ENCODE measurements at regions not wholly inside any gene's neighbourhood (a gene's known extent, or its start where the extent isn't known, plus 50 kb on each side); places are given as distances from the start of the nearest gene placed in this dataset.

GRCh38 chr9:17865881-17866280, 287.0 kb downstream of the SH3GL2 start:
- no peaks in the 10 kb centered on the region for H3K9me2 ChIP-seq (replicated peaks; ENCODE audit: insufficient read depth, low read length)
- H3K27me3 ChIP-seq (ENCODE audit: low read length) = no peaks in the 10 kb centered on the region
- no peaks in the 10 kb centered on the region for H3K36me3 ChIP-seq (ENCODE audit: low read length)
- no peak overlapping the region for H3K27ac ChIP-seq (ENCODE audit: low read depth, low read length)
- H2AFZ ChIP-seq (ENCODE audit: low read depth, low read length, severe bottlenecking) = no peak overlapping the region
- H3F3A ChIP-seq (ENCODE audit: insufficient read depth) = no peaks in the 10 kb centered on the region
- no peak overlapping the region for H3K4me2 ChIP-seq (ENCODE audit: low read depth, low read length, poor library complexity, severe bottlenecking)
- H3K79me2 ChIP-seq (ENCODE audit: insufficient read depth, low read length) = no peaks in the 10 kb centered on the region
- no peaks in the 10 kb centered on the region for H3K9me3 ChIP-seq (ENCODE audit: insufficient read depth, low read length)
- TF ChIP-seq CTCF (IDR thresholded peaks at IDR 0.05; ENCODE audit: insufficient read depth, low read length, poor library complexity, severe bottlenecking) = no peak
- no peak for TF ChIP-seq EZH2phosphoT487 (conservative IDR thresholded peaks at IDR 0.05; ENCODE audit: low read length)
- no peak overlapping the region for H3K4me3 ChIP-seq (ENCODE audit: insufficient read depth, low read length, poor library complexity, severe bottlenecking)
- no peaks in the 10 kb centered on the region for H4K20me1 ChIP-seq (ENCODE audit: low read depth, low read length)
- no peak overlapping the region for H3K9ac ChIP-seq (ENCODE audit: low read length)

DNA sequence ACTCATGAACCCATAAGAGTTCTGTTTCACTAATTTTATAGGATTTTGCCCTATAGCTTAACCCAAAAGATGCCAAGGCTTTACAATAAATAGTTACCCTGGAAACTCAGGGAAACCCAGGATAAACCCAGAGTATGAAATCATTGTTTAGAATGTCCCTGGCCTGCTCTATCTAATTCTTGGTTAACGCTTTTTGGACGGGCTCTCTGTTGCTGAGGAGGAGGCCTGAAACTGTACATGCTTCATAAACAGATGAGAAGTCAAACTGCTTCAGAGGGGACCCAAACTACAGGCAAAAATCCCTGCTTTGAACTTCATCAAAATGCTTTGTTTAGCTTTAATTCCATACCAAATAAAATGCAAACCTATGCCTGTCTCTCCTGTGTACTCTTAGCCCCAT, 291.9 kb downstream of the SH3GL2 start:
- H3K27me3 ChIP-seq (ENCODE audit: low read length) = 0 out of 2 replicates have a peak, but pooled peaks cover 2% of the 10 kb centered on the region

GRCh38 chr9:17871213-17871890, 292.5 kb downstream of the SH3GL2 start:
- Histone ChIP-seq H3K9me3 (ENCODE audit: insufficient read depth, low read length) (no peaks in the 10 kb centered on the region), H3K9me2 (replicated peaks; ENCODE audit: insufficient read depth, low read length) (no peaks in the 10 kb centered on the region), H3K36me3 (ENCODE audit: low read length) (no peaks in the 10 kb centered on the region), H3K79me2 (ENCODE audit: insufficient read depth, low read length) (no peaks in the 10 kb centered on the region), H3K27me3 (ENCODE audit: low read length) (0 out of 2 replicates have a peak, but pooled peaks cover 2% of the 10 kb centered on the region), H4K20me1 (ENCODE audit: low read depth, low read length) (no peaks in the 10 kb centered on the region), H3F3A (ENCODE audit: insufficient read depth) (no peaks in the 10 kb centered on the region), H3K9ac (ENCODE audit: low read length) (no peak overlapping the region), H3K27ac (ENCODE audit: low read depth, low read length) (no peak overlapping the region), H3K4me3 (ENCODE audit: insufficient read depth, low read length, poor library complexity, severe bottlenecking) (no peak overlapping the region), H2AFZ (ENCODE audit: low read depth, low read length, severe bottlenecking) (no peak overlapping the region), H3K4me2 (ENCODE audit: low read depth, low read length, poor library complexity, severe bottlenecking) (no peak overlapping the region)
- TF ChIP-seq EZH2phosphoT487 (conservative IDR thresholded peaks at IDR 0.05; ENCODE audit: low read length) (no peak), CTCF (IDR thresholded peaks at IDR 0.05; ENCODE audit: insufficient read depth, low read length, poor library complexity, severe bottlenecking) (no peak)

More for the DNA sequence above, 291.9 kb downstream of the SH3GL2 start:
- no peak overlapping the region for H3K9ac ChIP-seq (ENCODE audit: low read length)
- TF ChIP-seq CTCF (IDR thresholded peaks at IDR 0.05; ENCODE audit: insufficient read depth, low read length, poor library complexity, severe bottlenecking) = no peak
- TF ChIP-seq EZH2phosphoT487 (conservative IDR thresholded peaks at IDR 0.05; ENCODE audit: low read length) = no peak
- no peak overlapping the region for H3K4me2 ChIP-seq (ENCODE audit: low read depth, low read length, poor library complexity, severe bottlenecking)
- no peak overlapping the region for H3K4me3 ChIP-seq (ENCODE audit: insufficient read depth, low read length, poor library complexity, severe bottlenecking)
- no peaks in the 10 kb centered on the region for H4K20me1 ChIP-seq (ENCODE audit: low read depth, low read length)
- H3K27ac ChIP-seq (ENCODE audit: low read depth, low read length) = no peak overlapping the region
- H3K36me3 ChIP-seq (ENCODE audit: low read length) = no peaks in the 10 kb centered on the region
- H3K79me2 ChIP-seq (ENCODE audit: insufficient read depth, low read length) = no peaks in the 10 kb centered on the region
- H3F3A ChIP-seq (ENCODE audit: insufficient read depth) = no peaks in the 10 kb centered on the region
- H3K9me2 ChIP-seq (replicated peaks; ENCODE audit: insufficient read depth, low read length) = no peaks in the 10 kb centered on the region
- no peaks in the 10 kb centered on the region for H3K9me3 ChIP-seq (ENCODE audit: insufficient read depth, low read length)
- H2AFZ ChIP-seq (ENCODE audit: low read depth, low read length, severe bottlenecking) = no peak overlapping the region

Data from SU-DHL-6 (cell line).